H1 (cell line): ENCODE measurements at regions not wholly inside any gene's neighbourhood (a gene's known extent, or its start where the extent isn't known, plus 50 kb on each side); places are given as distances from the start of the nearest gene placed in this dataset.

Experiments
- CTCF ChIA-PET: fragments of 300-600 bp; sonication (Branson Sonifier 250); formaldehyde crosslinking; loops from one replicate; lab custom pipeline; 2021; ENCODE audit not compliant: partially characterized antibody; lab: Charles Lee
- POLR2A ChIA-PET: fragments of 300-600 bp; sonication (Branson Sonifier 250); formaldehyde crosslinking; loops from one replicate; lab custom pipeline; 2021; ENCODE audit warnings: inconsistent platforms; ENCODE audit not compliant: partially characterized antibody; lab: Charles Lee
- DNase-seq, 2 experiments: peaks; one replicate each; pipeline versions ENCODE4 v3.0.0 to v3.0.0-alpha.2; 2010 to 2022; ENCODE audit warnings: low spot score in 2 of 2, low read depth in 1 of 2, mixed read lengths in 1 of 2
- FAIRE-seq: peaks from 2 replicates; lab custom pipeline; 2011; peaks lifted over from hg19 to GRCh38; lab: Jason Lieb, UNC
- H2AFZ ChIP-seq: 2 replicates; pipeline ENCODE4 v1.8.1; 2012; ENCODE audit warnings: low read length, inconsistent platforms
- H2AK5ac ChIP-seq: 2 replicates; pipeline ENCODE4 v1.6.1; 2013; ENCODE audit warnings: low read depth, low read length
- H2BK120ac ChIP-seq: replicated peaks from 2 replicates; pipeline ENCODE3; 2013; ENCODE audit warnings: low read depth, low read length, inconsistent platforms
- H2BK12ac ChIP-seq: 2 replicates; pipeline ENCODE4 v1.6.1; 2013; ENCODE audit warnings: low read depth, low read length
- H2BK15ac ChIP-seq: 2 replicates; pipeline ENCODE4 v1.6.1; 2013; ENCODE audit warnings: low read length
- H2BK20ac ChIP-seq: 2 replicates; pipeline ENCODE4 v1.6.1; 2013; ENCODE audit warnings: low read length
- H2BK5ac ChIP-seq: 2 replicates; pipeline ENCODE4 v1.6.1; 2013; ENCODE audit warnings: low read depth, low read length
- H3K14ac ChIP-seq: 2 replicates; pipeline ENCODE4 v1.6.1; 2013; ENCODE audit warnings: inconsistent platforms; ENCODE audit not compliant: insufficient read length
- H3K18ac ChIP-seq: 2 replicates; pipeline ENCODE4 v1.6.1; 2013; ENCODE audit warnings: low read length; ENCODE audit errors: extremely low read depth
- H3K23ac ChIP-seq: 2 replicates; pipeline ENCODE4 v1.6.1; 2013; ENCODE audit warnings: inconsistent platforms; ENCODE audit not compliant: insufficient read length
- H3K23me2 ChIP-seq: 2 replicates; pipeline ENCODE4 v1.6.1; 2013; ENCODE audit warnings: low read depth, low read length
- H3K27ac ChIP-seq: 2 replicates; pipeline ENCODE4 v1.6.1; 2011; ENCODE audit warnings: low read depth, low read length, inconsistent platforms
- H3K27me3 ChIP-seq, 4 experiments: replicated peaks in 1 of 4; 1 replicate in 1 of 4; 2 replicates in 3 of 4; pipeline versions ENCODE4 v1.6.1 to v1.8.1; 2011 to 2013; ENCODE audit warnings: low read length in 3 of 4, mild to moderate bottlenecking in 3 of 4, inconsistent platforms in 2 of 4, mixed read lengths in 2 of 4, moderate library complexity in 1 of 4; ENCODE audit not compliant: control insufficient read depth in 3 of 4, insufficient read depth in 3 of 4; ENCODE audit errors: extremely low read depth in 1 of 4
- H3K36me3 ChIP-seq, 4 experiments: 2 replicates each; pipeline versions ENCODE4 v1.6.1 to v1.8.1; 2011 to 2013; ENCODE audit warnings: mild to moderate bottlenecking in 4 of 4, low read length in 3 of 4, moderate library complexity in 2 of 4, control low read depth in 1 of 4, inconsistent platforms in 1 of 4; ENCODE audit not compliant: insufficient read depth in 4 of 4, control insufficient read depth in 2 of 4
- H3K4ac ChIP-seq: replicated peaks from 2 replicates; pipeline ENCODE3; 2013; ENCODE audit warnings: low read length, low read depth, mixed read lengths, inconsistent platforms; ENCODE audit not compliant: insufficient read length
- H3K4me1 ChIP-seq, 4 experiments: replicated peaks in 1 of 4; 1 replicate in 1 of 4; 2 replicates in 3 of 4; pipeline versions ENCODE4 v1.6.1 to v1.8.1; 2011 to 2013; ENCODE audit warnings: low read length in 3 of 4, inconsistent platforms in 2 of 4, mixed read lengths in 1 of 4; ENCODE audit not compliant: insufficient read depth in 4 of 4, control insufficient read depth in 3 of 4
- H3K4me2 ChIP-seq, 2 experiments: 2 replicates each; pipeline versions ENCODE4 v1.6.1 to v1.8.1; 2011 to 2013; ENCODE audit warnings: low read depth in 2 of 2, low read length in 2 of 2, control low read depth in 1 of 2, inconsistent platforms in 1 of 2, mild to moderate bottlenecking in 1 of 2; ENCODE audit not compliant: insufficient read depth in 1 of 2
- H3K4me3 ChIP-seq, 4 experiments: fragments of 200-600, 300-600 bp in 1 of 4; sonication (generic), shearing (Covaris generic), sonication (Bioruptor Twin) in 1 of 4; 2 replicates each; pipeline versions ENCODE4 v1.5.1 to v1.8.1; 2011 to 2016; ENCODE audit warnings: low read length in 4 of 4, low read depth in 3 of 4, control low read depth in 2 of 4, inconsistent platforms in 2 of 4, mild to moderate bottlenecking in 2 of 4, mixed read lengths in 1 of 4, moderate library complexity in 1 of 4; ENCODE audit not compliant: insufficient read depth in 2 of 4; ENCODE audit errors: extremely low read depth in 1 of 4
- H3K56ac ChIP-seq: replicated peaks from 2 replicates; pipeline ENCODE3; 2013; ENCODE audit warnings: low read depth, mild to moderate bottlenecking, mixed read lengths, low read length, inconsistent platforms; ENCODE audit not compliant: insufficient read length
- H3K79me1 ChIP-seq: 2 replicates; pipeline ENCODE4 v1.6.1; 2013; ENCODE audit warnings: low read depth, low read length, control low read depth
- H3K79me2 ChIP-seq, 2 experiments: 2 replicates each; pipeline versions ENCODE4 v1.6.1 to v1.8.1; 2012 to 2013; ENCODE audit warnings: low read length in 2 of 2, mild to moderate bottlenecking in 2 of 2, inconsistent platforms in 1 of 2; ENCODE audit not compliant: insufficient read depth in 2 of 2, control insufficient read depth in 1 of 2
- H3K9ac ChIP-seq, 4 experiments: replicated peaks in 1 of 4; 1 replicate in 1 of 4; 2 replicates in 3 of 4; pipeline versions ENCODE4 v1.6.1 to v1.8.1; 2011 to 2013; ENCODE audit warnings: low read depth in 3 of 4, low read length in 3 of 4, control low read depth in 2 of 4, mild to moderate bottlenecking in 2 of 4, moderate library complexity in 2 of 4, inconsistent platforms in 1 of 4; ENCODE audit errors: extremely low read depth in 1 of 4
- H3K9me3 ChIP-seq, 2 experiments: 2 replicates each; pipeline versions ENCODE4 v1.6.1 to v1.8.1; 2012 to 2013; ENCODE audit warnings: mild to moderate bottlenecking in 2 of 2, moderate library complexity in 2 of 2, control low read depth in 1 of 2, inconsistent platforms in 1 of 2, low read depth in 1 of 2, low read length in 1 of 2, mixed read lengths in 1 of 2; ENCODE audit not compliant: insufficient read depth in 2 of 2
- H4K20me1 ChIP-seq, 2 experiments: replicated peaks in 1 of 2; 2 replicates each; pipeline versions ENCODE3 to v1.8.1; 2011 to 2013; ENCODE audit warnings: inconsistent platforms in 2 of 2, low read length in 2 of 2, mild to moderate bottlenecking in 1 of 2; ENCODE audit not compliant: insufficient read depth in 2 of 2, control insufficient read depth in 1 of 2
- H4K5ac ChIP-seq: 2 replicates; pipeline ENCODE4 v1.6.1; 2013; ENCODE audit warnings: low read length, low read depth, mixed read lengths, inconsistent platforms; ENCODE audit not compliant: insufficient read length
- H4K8ac ChIP-seq: 2 replicates; pipeline ENCODE4 v1.8.0; 2013; ENCODE audit warnings: mild to moderate bottlenecking, moderate library complexity, low read length, inconsistent platforms; ENCODE audit not compliant: insufficient read depth; ENCODE audit errors: extremely low read depth
- H4K91ac ChIP-seq: replicated peaks from 2 replicates; pipeline ENCODE3; 2013; ENCODE audit warnings: low read length, mixed read lengths, inconsistent platforms; ENCODE audit not compliant: insufficient read length
- GTF2F1 ChIP-seq: IDR thresholded peaks from 2 replicates; pipeline ENCODE4 v1.6.1; 2012; ENCODE audit warnings: low read depth, low read length, improper control_type of control experiment, borderline replicate concordance
- TBP ChIP-seq: IDR thresholded peaks from 2 replicates; pipeline ENCODE4 v1.6.1; 2011; ENCODE audit warnings: low read depth, low read length, improper control_type of control experiment
- WGBS, 2 experiments: shearing (Covaris generic) in 1 of 2; methylation state at CpG; one replicate each; pipeline versions ENCODE4 v1.1.6 to v1.1.7; 2013 to 2015; ENCODE audit warnings: low lambda C conversion rate in 2 of 2, mixed read lengths in 2 of 2, inconsistent platforms in 1 of 2, low coverage in 1 of 2, missing lambda C conversion rate in 1 of 2; ENCODE audit not compliant: insufficient replicate concordance in 2 of 2, insufficient coverage in 1 of 2, insufficient read length in 1 of 2; ENCODE audit errors: extremely low coverage in 1 of 2, missing lambda C conversion rate in 1 of 2; 5-methylcytosine and 5-hydroxymethylcytosine counted together

- Histone ChIP-seq H2BK12ac (no peak overlapping the region), H2BK15ac (no peak overlapping the region), H3K56ac (no peak overlapping the region), H3K23ac (no peak overlapping the region), H3K4me2 (no peak overlapping the region), H4K91ac (no peak overlapping the region), H2BK20ac (no peak overlapping the region), H3K27ac (no peak overlapping the region), H2BK120ac (no peak overlapping the region), H3K18ac (no peak overlapping the region), H3K9me3 (no peaks in the 10 kb centered on the region), H4K8ac (no peak overlapping the region), H3K79me1 (no peaks in the 10 kb centered on the region), H2AK5ac (no peak overlapping the region), H3K4me1 (no peaks in the 10 kb centered on the region; a peak in 1 of 7 replicates), H3K23me2 (no peaks in the 10 kb centered on the region; the same call in 1 of the 2 replicates), H2AFZ (no peak overlapping the region), H3K9ac (no peak overlapping the region), H3K4ac (no peak overlapping the region), H2BK5ac (no peak overlapping the region), H4K5ac (no peak overlapping the region), H3K4me3 (no peak overlapping the region), H3K27me3 (no peaks in the 10 kb centered on the region), H4K20me1 (no peaks in the 10 kb centered on the region), H3K14ac (no peak overlapping the region), H3K36me3 (no peaks in the 10 kb centered on the region), H3K79me2 (no peaks in the 10 kb centered on the region)
- ChIA-PET POLR2A (no interaction called here), CTCF (interaction anchor here (1.2 kb wide), 2 partner anchors 11 to 41 kb away, joined by 3 read pairs; no protein-coding TSS in a partner anchor)
- FAIRE-seq (no peak), DNase-seq (no peak)
- WGBS, 2 experiments = 100% methylated on average over 3 of the region's 3 CpGs; no CpG with 5 or more reads in 1 of the 2 experiments
- TF ChIP-seq GTF2F1 = no peak
- TF ChIP-seq TBP = no peak
Measured at GRCh38 chr15:91780387-91780786, 73.1 kb upstream of the SLCO3A1 start.
